ENCODE measurements at regions not wholly inside any gene's neighbourhood (a gene's known extent, or its start where the extent isn't known, plus 50 kb on each side); places are given as distances from the start of the nearest gene placed in this dataset.

- no peak for TF ChIP-seq CEBPZ (IDR thresholded peaks at IDR 0.05; ENCODE audit: low read depth, low read length)
- no peak for TF ChIP-seq BCL3 (IDR thresholded peaks at IDR 0.05; ENCODE audit: borderline replicate concordance, insufficient read depth, low read depth, low read length, poor library complexity, severe bottlenecking)
- TF ChIP-seq IKZF1 (conservative IDR thresholded peaks at IDR 0.05): no peak
- TF ChIP-seq FOXM1 (IDR thresholded peaks at IDR 0.05; ENCODE audit: low read depth, low read length): no peak
- TF ChIP-seq SMARCA5 (IDR thresholded peaks at IDR 0.05): no peak
These were observed 51.9 kb upstream of the RMP24 start (continued) for GRCh38 chr18:35920623-35921022.

MicroRNA genes in the stretch of these regions (microRNA counts, 767-probe panel; counts per million panel counts)
- microRNA hsa-miR-187-3p: 1,125 counts per million, percentile 35 among the panel's probes with 10 or more counts

Small RNA genes lying in the stretch of these regions (microRNA-seq; reads per million reads assigned to microRNA genes)
- gene MIR187: 4.3 reads per million, percentile 26 among the genes with 10 or more reads in this experiment

Small RNA genes lying in the stretch of these regions (small RNA-seq; reads per million reads assigned to genes)
- 0.23 reads per million for gene MIR187
